ENCODE measurements at regions not wholly inside any gene's neighbourhood (a gene's known extent, or its start where the extent isn't known, plus 50 kb on each side); places are given as distances from the start of the nearest gene placed in this dataset.

DNA sequence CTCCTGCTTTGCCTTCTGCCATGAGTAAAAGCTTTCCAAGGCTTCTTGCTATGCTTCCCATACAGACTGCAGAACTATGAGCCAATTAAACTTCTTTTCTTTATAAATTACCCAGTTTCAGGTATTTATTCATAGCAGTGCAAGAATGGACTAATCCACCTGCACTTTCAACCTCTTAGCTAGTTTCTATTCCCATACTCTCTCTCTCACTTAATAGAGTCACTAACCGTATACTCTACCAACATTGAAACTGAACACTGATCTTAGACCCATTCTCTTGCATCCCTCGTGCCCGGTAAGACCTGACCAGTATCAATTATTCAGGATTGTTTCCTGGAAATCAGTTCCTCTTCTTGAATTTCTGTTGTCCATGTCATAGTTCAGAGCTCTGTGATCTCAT lies 92.7 kb upstream of the TMC3 start (continued):
- TF ChIP-seq, protein P1, sequence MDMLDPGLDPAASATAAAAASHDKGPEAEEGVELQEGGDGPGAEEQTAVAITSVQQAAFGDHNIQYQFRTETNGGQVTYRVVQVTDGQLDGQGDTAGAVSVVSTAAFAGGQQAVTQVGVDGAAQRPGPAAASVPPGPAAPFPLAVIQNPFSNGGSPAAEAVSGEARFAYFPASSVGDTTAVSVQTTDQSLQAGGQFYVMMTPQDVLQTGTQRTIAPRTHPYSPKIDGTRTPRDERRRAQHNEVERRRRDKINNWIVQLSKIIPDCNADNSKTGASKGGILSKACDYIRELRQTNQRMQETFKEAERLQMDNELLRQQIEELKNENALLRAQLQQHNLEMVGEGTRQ (CRISPR knock-in tag; IDR thresholded peaks at IDR 0.05), result no peak
- TF ChIP-seq, protein P2, sequence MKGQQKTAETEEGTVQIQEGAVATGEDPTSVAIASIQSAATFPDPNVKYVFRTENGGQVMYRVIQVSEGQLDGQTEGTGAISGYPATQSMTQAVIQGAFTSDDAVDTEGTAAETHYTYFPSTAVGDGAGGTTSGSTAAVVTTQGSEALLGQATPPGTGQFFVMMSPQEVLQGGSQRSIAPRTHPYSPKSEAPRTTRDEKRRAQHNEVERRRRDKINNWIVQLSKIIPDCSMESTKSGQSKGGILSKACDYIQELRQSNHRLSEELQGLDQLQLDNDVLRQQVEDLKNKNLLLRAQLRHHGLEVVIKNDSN (CRISPR knock-in tag; IDR thresholded peaks at IDR 0.05), result no peak

GRCh38 chr15:81454024-81454423 lies 80.0 kb upstream of the TMC3 start:
- POLR2A ChIA-PET, result no interaction called here
- Mint-ChIP-seq H3K4me1 (no peaks in the 10 kb centered on the region), H3K27ac (no peak overlapping the region), H3K4me3 (no peak overlapping the region), H3K9me3 (peaks cover 35% of the 10 kb centered on the region), H3K36me3 (peaks cover 10% of the 10 kb centered on the region; the same call in 1 of the 2 replicates), H3K27me3 (ENCODE audit: low read depth) (no peaks in the 10 kb centered on the region)
- ATAC-seq (no peak), DNase-seq (ENCODE audit: low spot score) (no peak)
- TF ChIP-seq JUN (CRISPR knock-in tag; IDR thresholded peaks at IDR 0.05), result no peak
- no peak for TF ChIP-seq EMX1 (CRISPR knock-in tag; IDR thresholded peaks at IDR 0.05)
- TF ChIP-seq SOX15 (CRISPR knock-in tag; IDR thresholded peaks at IDR 0.05), result no peak
- TF ChIP-seq IRF2 (CRISPR knock-in tag; IDR thresholded peaks at IDR 0.05; ENCODE audit: borderline replicate concordance, low read depth), result no peak
- TF ChIP-seq, protein P3, sequence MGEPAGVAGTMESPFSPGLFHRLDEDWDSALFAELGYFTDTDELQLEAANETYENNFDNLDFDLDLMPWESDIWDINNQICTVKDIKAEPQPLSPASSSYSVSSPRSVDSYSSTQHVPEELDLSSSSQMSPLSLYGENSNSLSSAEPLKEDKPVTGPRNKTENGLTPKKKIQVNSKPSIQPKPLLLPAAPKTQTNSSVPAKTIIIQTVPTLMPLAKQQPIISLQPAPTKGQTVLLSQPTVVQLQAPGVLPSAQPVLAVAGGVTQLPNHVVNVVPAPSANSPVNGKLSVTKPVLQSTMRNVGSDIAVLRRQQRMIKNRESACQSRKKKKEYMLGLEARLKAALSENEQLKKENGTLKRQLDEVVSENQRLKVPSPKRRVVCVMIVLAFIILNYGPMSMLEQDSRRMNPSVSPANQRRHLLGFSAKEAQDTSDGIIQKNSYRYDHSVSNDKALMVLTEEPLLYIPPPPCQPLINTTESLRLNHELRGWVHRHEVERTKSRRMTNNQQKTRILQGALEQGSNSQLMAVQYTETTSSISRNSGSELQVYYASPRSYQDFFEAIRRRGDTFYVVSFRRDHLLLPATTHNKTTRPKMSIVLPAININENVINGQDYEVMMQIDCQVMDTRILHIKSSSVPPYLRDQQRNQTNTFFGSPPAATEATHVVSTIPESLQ (CRISPR knock-in tag; IDR thresholded peaks at IDR 0.05), result no peak
- TF ChIP-seq SP1 (CRISPR knock-in tag; conservative IDR thresholded peaks at IDR 0.05), result no peak
- TF ChIP-seq, protein P4, sequence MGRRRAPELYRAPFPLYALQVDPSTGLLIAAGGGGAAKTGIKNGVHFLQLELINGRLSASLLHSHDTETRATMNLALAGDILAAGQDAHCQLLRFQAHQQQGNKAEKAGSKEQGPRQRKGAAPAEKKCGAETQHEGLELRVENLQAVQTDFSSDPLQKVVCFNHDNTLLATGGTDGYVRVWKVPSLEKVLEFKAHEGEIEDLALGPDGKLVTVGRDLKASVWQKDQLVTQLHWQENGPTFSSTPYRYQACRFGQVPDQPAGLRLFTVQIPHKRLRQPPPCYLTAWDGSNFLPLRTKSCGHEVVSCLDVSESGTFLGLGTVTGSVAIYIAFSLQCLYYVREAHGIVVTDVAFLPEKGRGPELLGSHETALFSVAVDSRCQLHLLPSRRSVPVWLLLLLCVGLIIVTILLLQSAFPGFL (CRISPR knock-in tag; IDR thresholded peaks at IDR 0.05; ENCODE audit: borderline replicate concordance), result no peak
- TF ChIP-seq, protein P5, sequence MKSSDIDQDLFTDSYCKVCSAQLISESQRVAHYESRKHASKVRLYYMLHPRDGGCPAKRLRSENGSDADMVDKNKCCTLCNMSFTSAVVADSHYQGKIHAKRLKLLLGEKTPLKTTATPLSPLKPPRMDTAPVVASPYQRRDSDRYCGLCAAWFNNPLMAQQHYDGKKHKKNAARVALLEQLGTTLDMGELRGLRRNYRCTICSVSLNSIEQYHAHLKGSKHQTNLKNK (CRISPR knock-in tag; IDR thresholded peaks at IDR 0.05), result no peak
- TF ChIP-seq ELF4 (CRISPR knock-in tag; IDR thresholded peaks at IDR 0.05; ENCODE audit: low read depth), result no peak
- no peak for TF ChIP-seq ZNF138 (CRISPR knock-in tag; conservative IDR thresholded peaks at IDR 0.05)
- TF ChIP-seq, protein P6, sequence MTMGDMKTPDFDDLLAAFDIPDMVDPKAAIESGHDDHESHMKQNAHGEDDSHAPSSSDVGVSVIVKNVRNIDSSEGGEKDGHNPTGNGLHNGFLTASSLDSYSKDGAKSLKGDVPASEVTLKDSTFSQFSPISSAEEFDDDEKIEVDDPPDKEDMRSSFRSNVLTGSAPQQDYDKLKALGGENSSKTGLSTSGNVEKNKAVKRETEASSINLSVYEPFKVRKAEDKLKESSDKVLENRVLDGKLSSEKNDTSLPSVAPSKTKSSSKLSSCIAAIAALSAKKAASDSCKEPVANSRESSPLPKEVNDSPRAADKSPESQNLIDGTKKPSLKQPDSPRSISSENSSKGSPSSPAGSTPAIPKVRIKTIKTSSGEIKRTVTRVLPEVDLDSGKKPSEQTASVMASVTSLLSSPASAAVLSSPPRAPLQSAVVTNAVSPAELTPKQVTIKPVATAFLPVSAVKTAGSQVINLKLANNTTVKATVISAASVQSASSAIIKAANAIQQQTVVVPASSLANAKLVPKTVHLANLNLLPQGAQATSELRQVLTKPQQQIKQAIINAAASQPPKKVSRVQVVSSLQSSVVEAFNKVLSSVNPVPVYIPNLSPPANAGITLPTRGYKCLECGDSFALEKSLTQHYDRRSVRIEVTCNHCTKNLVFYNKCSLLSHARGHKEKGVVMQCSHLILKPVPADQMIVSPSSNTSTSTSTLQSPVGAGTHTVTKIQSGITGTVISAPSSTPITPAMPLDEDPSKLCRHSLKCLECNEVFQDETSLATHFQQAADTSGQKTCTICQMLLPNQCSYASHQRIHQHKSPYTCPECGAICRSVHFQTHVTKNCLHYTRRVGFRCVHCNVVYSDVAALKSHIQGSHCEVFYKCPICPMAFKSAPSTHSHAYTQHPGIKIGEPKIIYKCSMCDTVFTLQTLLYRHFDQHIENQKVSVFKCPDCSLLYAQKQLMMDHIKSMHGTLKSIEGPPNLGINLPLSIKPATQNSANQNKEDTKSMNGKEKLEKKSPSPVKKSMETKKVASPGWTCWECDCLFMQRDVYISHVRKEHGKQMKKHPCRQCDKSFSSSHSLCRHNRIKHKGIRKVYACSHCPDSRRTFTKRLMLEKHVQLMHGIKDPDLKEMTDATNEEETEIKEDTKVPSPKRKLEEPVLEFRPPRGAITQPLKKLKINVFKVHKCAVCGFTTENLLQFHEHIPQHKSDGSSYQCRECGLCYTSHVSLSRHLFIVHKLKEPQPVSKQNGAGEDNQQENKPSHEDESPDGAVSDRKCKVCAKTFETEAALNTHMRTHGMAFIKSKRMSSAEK (CRISPR knock-in tag; IDR thresholded peaks at IDR 0.05; ENCODE audit: borderline replicate concordance), result no peak
- no peak for TF ChIP-seq ZNF671 (CRISPR knock-in tag; IDR thresholded peaks at IDR 0.05)
- no peak for TF ChIP-seq SMAD4 (CRISPR knock-in tag; IDR thresholded peaks at IDR 0.05)
- TF ChIP-seq, protein P7, sequence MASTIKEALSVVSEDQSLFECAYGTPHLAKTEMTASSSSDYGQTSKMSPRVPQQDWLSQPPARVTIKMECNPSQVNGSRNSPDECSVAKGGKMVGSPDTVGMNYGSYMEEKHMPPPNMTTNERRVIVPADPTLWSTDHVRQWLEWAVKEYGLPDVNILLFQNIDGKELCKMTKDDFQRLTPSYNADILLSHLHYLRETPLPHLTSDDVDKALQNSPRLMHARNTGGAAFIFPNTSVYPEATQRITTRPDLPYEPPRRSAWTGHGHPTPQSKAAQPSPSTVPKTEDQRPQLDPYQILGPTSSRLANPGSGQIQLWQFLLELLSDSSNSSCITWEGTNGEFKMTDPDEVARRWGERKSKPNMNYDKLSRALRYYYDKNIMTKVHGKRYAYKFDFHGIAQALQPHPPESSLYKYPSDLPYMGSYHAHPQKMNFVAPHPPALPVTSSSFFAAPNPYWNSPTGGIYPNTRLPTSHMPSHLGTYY (CRISPR knock-in tag; IDR thresholded peaks at IDR 0.05), result no peak
- TF ChIP-seq, protein P8, sequence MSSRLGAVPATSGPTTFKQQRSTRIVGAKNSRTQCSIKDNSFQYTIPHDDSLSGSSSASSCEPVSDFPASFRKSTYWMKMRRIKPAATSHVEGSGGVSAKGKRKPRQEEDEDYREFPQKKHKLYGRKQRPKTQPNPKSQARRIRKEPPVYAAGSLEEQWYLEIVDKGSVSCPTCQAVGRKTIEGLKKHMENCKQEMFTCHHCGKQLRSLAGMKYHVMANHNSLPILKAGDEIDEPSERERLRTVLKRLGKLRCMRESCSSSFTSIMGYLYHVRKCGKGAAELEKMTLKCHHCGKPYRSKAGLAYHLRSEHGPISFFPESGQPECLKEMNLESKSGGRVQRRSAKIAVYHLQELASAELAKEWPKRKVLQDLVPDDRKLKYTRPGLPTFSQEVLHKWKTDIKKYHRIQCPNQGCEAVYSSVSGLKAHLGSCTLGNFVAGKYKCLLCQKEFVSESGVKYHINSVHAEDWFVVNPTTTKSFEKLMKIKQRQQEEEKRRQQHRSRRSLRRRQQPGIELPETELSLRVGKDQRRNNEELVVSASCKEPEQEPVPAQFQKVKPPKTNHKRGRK (CRISPR knock-in tag; IDR thresholded peaks at IDR 0.05; ENCODE audit: borderline replicate concordance), result no peak
- CTCF ChIA-PET, result no interaction called here
